Keratinocyte (primary cell): ENCODE measurements at regions not wholly inside any gene's neighbourhood (a gene's known extent, or its start where the extent isn't known, plus 50 kb on each side); places are given as distances from the start of the nearest gene placed in this dataset.
"Not testable (repeated sequence)": the region's sequence is repeated elsewhere in the genome, so short reads cannot be mapped to it uniquely, and the experiment has no call there.

ENCODE experiments used
- EZH2 ChIP-seq: IDR thresholded peaks from one replicate; pipeline ENCODE4 v1.6.1; 2012; ENCODE audit warnings: inconsistent platforms, mild to moderate bottlenecking, low read length, moderate library complexity
- TF ChIP-seq, protein P1 (sequence below), 3 experiments: IDR thresholded peaks in 1 of 3; conservative IDR thresholded peaks in 1 of 3; optimal IDR thresholded peaks in 1 of 3; 2 replicates in 2 of 3; 3 replicates in 1 of 3; pipeline versions ENCODE3 to v1.5.1; 2011; ENCODE audit warnings: low read length in 3 of 3, mild to moderate bottlenecking in 3 of 3, moderate library complexity in 2 of 3, control low read depth in 1 of 3, inconsistent platforms in 1 of 3; ENCODE audit not compliant: insufficient read depth in 2 of 3; ENCODE audit errors: extremely low read depth in 1 of 3

DNA sequence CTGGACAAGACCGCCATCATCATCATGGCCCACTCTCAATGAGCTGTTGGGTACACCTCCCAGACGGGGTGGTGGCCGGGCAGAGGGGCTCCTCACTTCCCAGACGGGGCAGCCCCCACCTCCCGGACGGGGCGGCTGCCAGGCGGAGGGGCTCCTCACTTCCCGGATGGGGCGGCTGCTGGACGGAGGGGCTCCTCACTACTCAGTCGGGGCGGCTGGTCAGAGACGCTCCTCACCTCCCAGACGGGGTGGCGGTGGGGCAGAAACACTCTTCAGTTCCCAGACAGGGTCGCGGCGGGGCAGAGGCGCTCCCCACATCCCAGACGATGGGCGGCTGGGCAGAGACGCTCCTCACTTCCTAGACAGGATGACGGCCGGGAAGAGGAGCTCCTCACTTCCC lies 484.5 kb upstream of the KLHL4 start:
- TF ChIP-seq, protein P1, sequence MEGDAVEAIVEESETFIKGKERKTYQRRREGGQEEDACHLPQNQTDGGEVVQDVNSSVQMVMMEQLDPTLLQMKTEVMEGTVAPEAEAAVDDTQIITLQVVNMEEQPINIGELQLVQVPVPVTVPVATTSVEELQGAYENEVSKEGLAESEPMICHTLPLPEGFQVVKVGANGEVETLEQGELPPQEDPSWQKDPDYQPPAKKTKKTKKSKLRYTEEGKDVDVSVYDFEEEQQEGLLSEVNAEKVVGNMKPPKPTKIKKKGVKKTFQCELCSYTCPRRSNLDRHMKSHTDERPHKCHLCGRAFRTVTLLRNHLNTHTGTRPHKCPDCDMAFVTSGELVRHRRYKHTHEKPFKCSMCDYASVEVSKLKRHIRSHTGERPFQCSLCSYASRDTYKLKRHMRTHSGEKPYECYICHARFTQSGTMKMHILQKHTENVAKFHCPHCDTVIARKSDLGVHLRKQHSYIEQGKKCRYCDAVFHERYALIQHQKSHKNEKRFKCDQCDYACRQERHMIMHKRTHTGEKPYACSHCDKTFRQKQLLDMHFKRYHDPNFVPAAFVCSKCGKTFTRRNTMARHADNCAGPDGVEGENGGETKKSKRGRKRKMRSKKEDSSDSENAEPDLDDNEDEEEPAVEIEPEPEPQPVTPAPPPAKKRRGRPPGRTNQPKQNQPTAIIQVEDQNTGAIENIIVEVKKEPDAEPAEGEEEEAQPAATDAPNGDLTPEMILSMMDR (optimal IDR thresholded peaks at IDR 0.05 in 1 of 3, IDR thresholded peaks at IDR 0.05 in 1 of 3, conservative IDR thresholded peaks at IDR 0.05 in 1 of 3; ENCODE audit: extremely low read depth in 1 of 3, insufficient read depth in 2 of 3, low read length in 3 of 3): not testable (repeated sequence)
- not testable (repeated sequence) for TF ChIP-seq EZH2
